Vagina (tissue), 2 donors: ENCODE measurements at regions not wholly inside any gene's neighbourhood (a gene's known extent, or its start where the extent isn't known, plus 50 kb on each side); places are given as distances from the start of the nearest gene placed in this dataset.

Experiments
- CTCF ChIP-seq, 3 experiments: fragments of 450-650 bp in 2 of 3; fragments of 200-600 bp in 1 of 3; sonication (generic) in 1 of 3; IDR thresholded peaks; one replicate each; pipeline ENCODE4 v1.5.1; 2017 to 2019; ENCODE audit warnings: antibody characterized with exemption in 3 of 3, mild to moderate bottlenecking in 2 of 3, moderate library complexity in 2 of 3
- POLR2A ChIP-seq, 2 donors: fragments of 450-650 bp; IDR thresholded peaks; one replicate each; pipeline ENCODE4 v1.6.1; 2017; ENCODE audit warnings: antibody characterized with exemption in 2 of 2, mild to moderate bottlenecking in 2 of 2, moderate library complexity in 2 of 2

- TF ChIP-seq CTCF (IDR thresholded peaks at IDR 0.05) (no peak), POLR2A (IDR thresholded peaks at IDR 0.05) (no peak)
These were observed 89.4 kb upstream of the SPTBN1 start for GRCh38 chr2:54366487-54367280.
